HepG2 (cell line): ENCODE measurements at regions not wholly inside any gene's neighbourhood (a gene's known extent, or its start where the extent isn't known, plus 50 kb on each side); places are given as distances from the start of the nearest gene placed in this dataset.

Experiments used
- ADNP ChIP-seq: sonication (generic); formaldehyde crosslinking; IDR thresholded peaks from 2 replicates; pipeline ENCODE4 v1.4.0; 2020; ENCODE audit warnings: missing genetic modification reagents
- JUND ChIP-seq: sonication (generic); formaldehyde crosslinking; IDR thresholded peaks from 2 replicates; pipeline ENCODE4 v1.8.0; 2022; ENCODE audit warnings: mild to moderate bottlenecking, missing genetic modification reagents
- RFX5 ChIP-seq: IDR thresholded peaks from 2 replicates; pipeline ENCODE4 v1.6.1; 2011; ENCODE audit warnings: low read depth, low read length, improper control_type of control experiment
- ZSCAN29 ChIP-seq: sonication (generic); formaldehyde crosslinking; conservative IDR thresholded peaks from 2 replicates; pipeline ENCODE4 v1.4.0; 2020; ENCODE audit warnings: mild to moderate bottlenecking, missing genetic modification reagents
- TF ChIP-seq, protein P1 (sequence below): sonication (generic); formaldehyde crosslinking; IDR thresholded peaks from 2 replicates; pipeline ENCODE4 v1.5.1; 2020; ENCODE audit warnings: missing genetic modification reagents, mild to moderate bottlenecking, borderline replicate concordance

DNA sequence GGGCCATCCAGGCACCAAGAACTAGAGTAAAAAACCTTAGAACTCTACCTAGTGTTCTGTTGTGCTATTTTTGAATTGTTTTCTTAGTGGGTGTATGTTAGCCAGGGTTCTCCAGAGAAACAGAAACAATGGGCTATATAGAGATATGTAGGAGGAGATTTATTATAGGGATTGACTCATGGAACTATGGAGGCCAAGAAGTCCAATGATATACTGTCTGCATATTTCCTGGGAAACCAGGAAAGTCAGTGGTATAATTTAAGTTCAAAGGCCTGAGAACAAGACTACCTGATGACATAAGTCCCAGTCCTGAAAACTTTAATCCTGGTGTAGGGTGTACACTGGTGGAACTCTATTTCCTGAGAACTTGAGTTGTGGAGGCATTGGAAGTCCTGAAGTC is 108.7 kb upstream of the ACVR1 start:
- TF ChIP-seq, protein P1, sequence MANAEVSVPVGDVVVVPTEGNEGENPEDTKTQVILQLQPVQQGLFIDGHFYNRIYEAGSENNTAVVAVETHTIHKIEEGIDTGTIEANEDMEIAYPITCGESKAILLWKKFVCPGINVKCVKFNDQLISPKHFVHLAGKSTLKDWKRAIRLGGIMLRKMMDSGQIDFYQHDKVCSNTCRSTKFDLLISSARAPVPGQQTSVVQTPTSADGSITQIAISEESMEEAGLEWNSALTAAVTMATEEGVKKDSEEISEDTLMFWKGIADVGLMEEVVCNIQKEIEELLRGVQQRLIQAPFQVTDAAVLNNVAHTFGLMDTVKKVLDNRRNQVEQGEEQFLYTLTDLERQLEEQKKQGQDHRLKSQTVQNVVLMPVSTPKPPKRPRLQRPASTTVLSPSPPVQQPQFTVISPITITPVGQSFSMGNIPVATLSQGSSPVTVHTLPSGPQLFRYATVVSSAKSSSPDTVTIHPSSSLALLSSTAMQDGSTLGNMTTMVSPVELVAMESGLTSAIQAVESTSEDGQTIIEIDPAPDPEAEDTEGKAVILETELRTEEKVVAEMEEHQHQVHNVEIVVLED (CRISPR knock-in tag): no peak
- TF ChIP-seq ADNP (CRISPR knock-in tag) (no peak), RFX5 (no peak), JUND (CRISPR knock-in tag) (no peak), ZSCAN29 (CRISPR knock-in tag) (no peak)
